ENCODE measurements at regions not wholly inside any gene's neighbourhood (a gene's known extent, or its start where the extent isn't known, plus 50 kb on each side); places are given as distances from the start of the nearest gene placed in this dataset.

GRCh38 chr10:8187171-8187666 lies 132.7 kb downstream of the GATA3 start:
- Histone ChIP-seq H3K4me1 (no peaks in the 10 kb centered on the region), H3K27me3 (no peaks in the 10 kb centered on the region), H3K4me3 (no peak overlapping the region), H3K9me3 (replicated peaks) (no peaks in the 10 kb centered on the region), H3K36me3 (no peaks in the 10 kb centered on the region), H3K27ac (no peak overlapping the region)
- no peak for DNase-seq

GRCh38 chr10:8189458-8189857 lies 135.0 kb downstream of the GATA3 start:
- no peak overlapping the region for H3K4me3 ChIP-seq
- no peak overlapping the region for H3K27ac ChIP-seq
- no peaks in the 10 kb centered on the region for H3K27me3 ChIP-seq
- H3K9me3 ChIP-seq (replicated peaks): no peaks in the 10 kb centered on the region
- no peaks in the 10 kb centered on the region for H3K4me1 ChIP-seq
- DNase-seq: no peak
- no peaks in the 10 kb centered on the region for H3K36me3 ChIP-seq

- Histone ChIP-seq H3K4me1 (no peaks in the 10 kb centered on the region), H3K4me3 (no peak overlapping the region), H3K9me3 (replicated peaks) (no peaks in the 10 kb centered on the region), H3K27ac (no peak overlapping the region), H3K36me3 (no peaks in the 10 kb centered on the region), H3K27me3 (no peaks in the 10 kb centered on the region)
- DNase-seq: no peak
Observed at GRCh38 chr10:8192301-8192700, 137.8 kb downstream of the GATA3 start.

- DNase-seq: no peak
- H3K4me1 ChIP-seq: no peaks in the 10 kb centered on the region
Observed at GRCh38 chr10:8193546-8193945, 139.1 kb downstream of the GATA3 start.

GRCh38 chr10:8194050-8194449 lies 139.6 kb downstream of the GATA3 start:
- Histone ChIP-seq H3K36me3 (no peaks in the 10 kb centered on the region), H3K4me3 (no peak overlapping the region), H3K27ac (no peak overlapping the region), H3K9me3 (replicated peaks) (no peaks in the 10 kb centered on the region), H3K4me1 (no peaks in the 10 kb centered on the region), H3K27me3 (no peaks in the 10 kb centered on the region)
- DNase-seq: no peak

More at GRCh38 chr10:8193546-8193945, 139.1 kb downstream of the GATA3 start:
- Histone ChIP-seq H3K36me3 (no peaks in the 10 kb centered on the region), H3K4me3 (no peak overlapping the region), H3K27me3 (no peaks in the 10 kb centered on the region), H3K27ac (no peak overlapping the region), H3K9me3 (replicated peaks) (no peaks in the 10 kb centered on the region)

- Histone ChIP-seq H3K27me3 (no peaks in the 10 kb centered on the region), H3K9me3 (replicated peaks) (no peaks in the 10 kb centered on the region), H3K4me1 (no peaks in the 10 kb centered on the region), H3K36me3 (no peaks in the 10 kb centered on the region), H3K27ac (no peak overlapping the region), H3K4me3 (no peak overlapping the region)
- no peak for DNase-seq
Observed at GRCh38 chr10:8206882-8207281, 152.4 kb downstream of the GATA3 start.

- Histone ChIP-seq H3K27ac (no peak overlapping the region), H3K9me3 (replicated peaks) (no peaks in the 10 kb centered on the region), H3K4me1 (no peaks in the 10 kb centered on the region), H3K36me3 (no peaks in the 10 kb centered on the region), H3K27me3 (no peaks in the 10 kb centered on the region), H3K4me3 (no peak overlapping the region)
- no peak for DNase-seq
Observed at GRCh38 chr10:8211631-8212030, 157.1 kb downstream of the GATA3 start.

- Histone ChIP-seq H3K9me3 (replicated peaks) (no peaks in the 10 kb centered on the region), H3K36me3 (no peaks in the 10 kb centered on the region), H3K27me3 (no peaks in the 10 kb centered on the region), H3K4me3 (no peak overlapping the region), H3K27ac (no peak overlapping the region), H3K4me1 (no peaks in the 10 kb centered on the region)
- no peak for DNase-seq
Observed at GRCh38 chr10:8213735-8214134, 159.2 kb downstream of the GATA3 start.

GRCh38 chr10:8214587-8214986 lies 160.1 kb downstream of the GATA3 start:
- Histone ChIP-seq H3K36me3 (no peaks in the 10 kb centered on the region), H3K27ac (no peak overlapping the region), H3K4me3 (no peak overlapping the region), H3K27me3 (no peaks in the 10 kb centered on the region), H3K9me3 (replicated peaks) (no peaks in the 10 kb centered on the region), H3K4me1 (no peaks in the 10 kb centered on the region)
- DNase-seq: no peak

- H3K4me1 ChIP-seq: no peaks in the 10 kb centered on the region
- no peak overlapping the region for H3K27ac ChIP-seq
- H3K4me3 ChIP-seq: no peak overlapping the region
- no peak for DNase-seq
- no peaks in the 10 kb centered on the region for H3K36me3 ChIP-seq
- no peaks in the 10 kb centered on the region for H3K9me3 ChIP-seq (replicated peaks)
- H3K27me3 ChIP-seq: no peaks in the 10 kb centered on the region
Observed at GRCh38 chr10:8216893-8217292, 162.4 kb downstream of the GATA3 start.

GRCh38 chr10:8221451-8221850 lies 167.0 kb downstream of the GATA3 start:
- no peaks in the 10 kb centered on the region for H3K36me3 ChIP-seq
- no peak for DNase-seq
- H3K27me3 ChIP-seq: no peaks in the 10 kb centered on the region
- H3K4me1 ChIP-seq: no peaks in the 10 kb centered on the region
- no peak overlapping the region for H3K27ac ChIP-seq
- no peak overlapping the region for H3K4me3 ChIP-seq
- no peaks in the 10 kb centered on the region for H3K9me3 ChIP-seq (replicated peaks)

- H3K4me3 ChIP-seq: no peak overlapping the region
- H3K27me3 ChIP-seq: no peaks in the 10 kb centered on the region
- H3K4me1 ChIP-seq: no peaks in the 10 kb centered on the region
- no peak overlapping the region for H3K27ac ChIP-seq
- DNase-seq: no peak
- no peaks in the 10 kb centered on the region for H3K9me3 ChIP-seq (replicated peaks)
- H3K36me3 ChIP-seq: no peaks in the 10 kb centered on the region
Observed at GRCh38 chr10:8224591-8224990, 170.1 kb downstream of the GATA3 start.

GRCh38 chr10:8225187-8225586 lies 170.7 kb downstream of the GATA3 start:
- H3K9me3 ChIP-seq (replicated peaks): no peaks in the 10 kb centered on the region
- no peaks in the 10 kb centered on the region for H3K27me3 ChIP-seq
- H3K4me3 ChIP-seq: no peak overlapping the region
- no peaks in the 10 kb centered on the region for H3K36me3 ChIP-seq
- no peak for DNase-seq
- H3K27ac ChIP-seq: no peak overlapping the region
- H3K4me1 ChIP-seq: no peaks in the 10 kb centered on the region

- no peak for DNase-seq
- H3K4me1 ChIP-seq: no peaks in the 10 kb centered on the region
- H3K4me3 ChIP-seq: no peak overlapping the region
- no peak overlapping the region for H3K27ac ChIP-seq
- H3K27me3 ChIP-seq: no peaks in the 10 kb centered on the region
- no peaks in the 10 kb centered on the region for H3K9me3 ChIP-seq (replicated peaks)
- no peaks in the 10 kb centered on the region for H3K36me3 ChIP-seq
Observed at GRCh38 chr10:8227246-8227645, 172.8 kb downstream of the GATA3 start.

GRCh38 chr10:8229153-8229552 lies 174.7 kb downstream of the GATA3 start:
- DNase-seq: no peak
- no peak overlapping the region for H3K4me3 ChIP-seq
- no peaks in the 10 kb centered on the region for H3K27me3 ChIP-seq
- no peaks in the 10 kb centered on the region for H3K36me3 ChIP-seq
- no peaks in the 10 kb centered on the region for H3K9me3 ChIP-seq (replicated peaks)
- H3K4me1 ChIP-seq: no peaks in the 10 kb centered on the region
- no peak overlapping the region for H3K27ac ChIP-seq

- no peak for DNase-seq
- Histone ChIP-seq H3K36me3 (no peaks in the 10 kb centered on the region), H3K4me3 (no peak overlapping the region), H3K27me3 (no peaks in the 10 kb centered on the region), H3K4me1 (no peaks in the 10 kb centered on the region), H3K9me3 (replicated peaks) (no peaks in the 10 kb centered on the region), H3K27ac (no peak overlapping the region)
Observed at GRCh38 chr10:8230902-8231301, 176.4 kb downstream of the GATA3 start.

GRCh38 chr10:8233049-8233448 lies 178.6 kb downstream of the GATA3 start:
- DNase-seq: no peak
- H3K27ac ChIP-seq: no peak overlapping the region
- H3K4me3 ChIP-seq: no peak overlapping the region
- H3K27me3 ChIP-seq: no peaks in the 10 kb centered on the region
- H3K9me3 ChIP-seq (replicated peaks): no peaks in the 10 kb centered on the region
- H3K36me3 ChIP-seq: no peaks in the 10 kb centered on the region
- H3K4me1 ChIP-seq: no peaks in the 10 kb centered on the region

Data from SJCRH30 (cell line).